Hindlimb muscle (tissue), 1 donor: ENCODE measurements at regions not wholly inside any gene's neighbourhood (a gene's known extent, or its start where the extent isn't known, plus 50 kb on each side); places are given as distances from the start of the nearest gene placed in this dataset.

Experiments
- DNase-seq: peaks from one replicate; pipeline ENCODE4 v3.0.0-alpha.2; 2013

DNA sequence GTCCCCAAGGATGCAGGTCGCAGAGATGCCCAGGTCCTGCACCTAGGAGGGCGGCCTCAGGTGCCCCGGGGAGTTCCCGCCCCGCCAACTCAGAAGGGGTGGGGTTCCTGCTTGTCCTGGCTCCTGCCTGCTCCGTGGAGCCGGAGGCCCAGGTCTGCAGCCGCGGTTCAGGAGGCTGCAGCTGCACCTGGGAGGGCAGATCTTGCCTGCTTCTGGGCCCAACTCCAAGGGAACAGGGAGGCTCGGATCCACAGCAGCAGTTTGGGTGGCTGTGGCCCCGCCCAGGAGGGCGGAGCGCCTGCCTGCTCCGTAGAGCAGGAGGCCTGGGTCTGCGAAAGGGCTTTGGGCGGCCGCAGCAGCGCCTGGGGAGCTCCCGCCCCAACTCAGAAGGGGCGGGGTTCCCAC lies 108.2 kb upstream of the EGR2 start:
- no peak for DNase-seq

DNA sequence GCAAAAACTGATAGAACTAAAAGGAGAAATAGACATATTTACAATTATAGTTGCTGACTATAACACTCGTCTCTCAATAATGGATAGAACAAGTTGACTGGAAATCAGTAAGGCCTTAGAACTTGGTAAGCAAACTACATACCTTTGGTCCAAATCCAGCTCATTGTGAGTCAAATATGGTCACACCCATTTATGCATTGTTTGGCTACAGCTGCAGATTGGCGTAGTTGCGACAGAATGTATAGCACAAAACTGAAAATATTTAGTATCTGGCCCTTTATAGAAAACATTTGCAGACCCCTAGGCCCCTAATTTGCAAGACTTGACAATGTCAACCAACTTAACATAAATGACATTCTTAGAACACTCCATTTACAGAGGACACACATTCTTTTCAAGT lies 103.6 kb upstream of the EGR2 start:
- DNase-seq: no peak

DNA sequence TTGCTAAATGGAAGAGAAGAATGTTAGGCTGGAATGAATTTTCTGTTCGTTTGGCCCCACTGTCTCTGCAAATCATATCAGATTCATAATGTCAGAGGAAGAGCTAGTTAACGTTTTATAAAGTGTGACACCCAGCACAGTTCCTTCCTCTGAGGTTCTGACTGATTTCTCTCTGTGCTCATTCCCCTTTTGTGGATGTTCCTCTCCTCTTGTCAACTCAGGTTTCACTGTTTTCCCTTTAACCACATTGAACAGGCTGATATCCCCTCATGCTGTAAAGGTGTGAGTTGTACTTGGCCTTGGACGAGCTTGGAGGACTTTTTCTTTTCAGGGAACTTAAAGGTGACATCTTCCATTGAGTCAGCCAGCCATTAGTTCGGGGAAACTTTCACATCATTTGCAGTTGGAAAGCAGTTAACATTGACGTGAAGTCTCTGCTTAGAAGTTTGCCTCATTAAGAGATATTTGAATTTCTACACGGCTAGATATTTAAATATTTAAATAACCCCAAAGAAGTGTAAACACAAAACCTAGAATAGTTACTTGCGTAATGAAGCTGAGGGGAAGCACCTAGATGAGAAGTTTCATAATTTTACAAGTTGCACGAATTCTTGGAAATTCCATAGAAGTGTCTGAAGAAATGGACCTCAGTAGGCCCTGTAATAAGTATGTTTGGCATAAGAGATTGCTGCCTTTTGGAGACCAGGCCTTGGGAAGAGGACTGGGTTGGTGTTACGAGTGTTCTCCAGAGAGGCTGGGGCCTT lies 101.5 kb upstream of the EGR2 start:
- DNase-seq: no peak

DNA sequence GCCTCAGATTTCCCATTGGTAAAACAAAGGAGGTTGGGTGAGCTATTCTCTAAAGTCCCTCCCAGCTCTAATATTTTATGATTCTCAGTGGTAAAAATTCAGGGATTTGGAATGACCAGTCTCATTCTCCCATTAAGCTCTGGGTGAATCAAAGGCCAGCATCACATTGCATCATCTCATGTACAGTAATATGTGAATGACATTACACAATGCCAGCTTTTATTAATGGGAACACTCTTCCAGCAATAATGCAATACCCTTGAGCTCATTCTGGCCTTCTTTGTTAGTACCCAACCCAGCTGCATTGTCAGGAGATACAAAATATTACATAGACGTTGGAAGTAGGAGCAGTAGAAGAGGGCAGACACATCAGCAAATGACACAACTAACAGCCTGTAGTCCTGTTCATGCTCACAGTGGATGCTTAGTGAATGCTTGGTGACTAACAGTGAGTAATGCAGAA lies 100.0 kb upstream of the EGR2 start:
- DNase-seq: no peak

DNA sequence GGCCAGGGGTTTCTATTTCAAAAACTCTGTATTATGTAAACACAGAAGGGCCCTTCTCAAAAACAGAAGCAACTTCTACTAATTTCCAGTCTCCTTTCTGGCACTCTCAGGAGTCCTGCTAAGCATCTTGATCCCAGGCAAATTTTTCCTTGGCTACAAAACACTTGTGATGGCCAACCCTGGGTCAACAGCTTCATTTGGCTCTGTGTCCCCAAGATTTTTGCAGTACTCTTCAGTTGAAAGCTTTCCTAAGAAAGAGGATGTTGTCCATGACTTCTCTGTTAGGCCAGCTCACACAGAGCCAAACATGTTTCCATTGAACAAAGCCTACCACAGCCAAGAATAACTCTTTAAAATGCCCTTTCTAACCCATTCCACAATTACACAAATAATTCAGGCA lies 99.0 kb upstream of the EGR2 start:
- DNase-seq: no peak

GRCh38 chr10:62912086-62912485 lies 95.9 kb upstream of the EGR2 start:
- no peak for DNase-seq

- no peak for DNase-seq
Observed at GRCh38 chr10:62911210-62911963, 95.2 kb upstream of the EGR2 start.

GRCh38 chr10:62907470-62908212 lies 91.5 kb upstream of the EGR2 start:
- DNase-seq: no peak

- DNase-seq: peak; percentile 45
Observed at GRCh38 chr10:62904281-62904875, 88.2 kb upstream of the EGR2 start.

DNA sequence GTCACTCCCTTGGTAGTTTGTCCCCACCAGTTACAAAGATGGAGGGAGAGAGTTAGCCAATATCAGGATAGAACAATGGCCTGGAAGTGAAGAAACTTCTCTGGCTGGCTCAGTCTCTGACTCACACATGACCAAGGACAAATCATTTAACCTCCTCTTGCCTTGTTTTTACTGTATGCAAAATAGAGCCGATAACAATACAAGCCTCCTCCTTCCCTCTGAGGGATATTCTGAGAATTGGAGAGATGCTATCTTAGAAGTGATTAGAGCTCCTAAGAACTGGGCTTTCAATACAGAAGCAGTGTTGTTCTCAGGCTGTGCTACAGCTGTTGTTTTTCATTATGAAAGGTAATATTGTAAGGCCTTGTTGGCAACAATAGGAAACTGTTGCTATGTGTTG lies 87.7 kb upstream of the EGR2 start:
- DNase-seq: no peak

DNA sequence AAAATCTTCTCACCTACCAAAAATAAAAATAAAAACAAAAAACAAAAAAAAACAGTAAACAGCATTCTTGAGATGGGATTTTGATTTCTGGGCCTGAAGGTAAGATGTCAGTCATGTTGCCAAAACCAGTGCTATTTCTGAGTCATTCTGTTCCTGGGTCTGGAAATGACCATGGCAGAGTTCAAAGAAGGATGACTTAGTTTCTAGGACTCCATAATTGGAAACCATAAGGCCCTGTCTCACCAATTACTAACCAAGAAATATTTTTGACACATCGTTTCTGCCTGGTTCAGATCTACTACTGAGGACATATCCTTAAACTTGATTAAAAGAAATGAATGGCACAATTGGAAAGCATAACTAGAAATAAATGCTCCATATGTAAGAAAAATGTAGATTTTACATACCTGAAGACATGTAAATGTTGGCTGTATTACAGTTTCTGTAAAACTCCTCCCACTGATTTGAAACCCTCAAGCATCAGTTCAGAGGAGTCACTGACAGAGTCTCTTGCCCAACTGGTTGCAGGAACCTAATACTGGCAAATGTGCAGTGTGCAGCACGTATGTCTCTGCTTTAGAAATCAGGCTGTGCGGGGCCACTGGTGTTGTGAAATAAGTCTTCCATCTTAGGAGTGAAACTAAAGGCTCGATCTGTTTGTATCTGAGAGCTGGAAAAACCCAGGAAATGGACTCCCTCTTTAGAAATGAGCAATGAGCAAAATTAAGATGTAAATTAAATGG lies 84.8 kb upstream of the EGR2 start:
- no peak for DNase-seq

DNA sequence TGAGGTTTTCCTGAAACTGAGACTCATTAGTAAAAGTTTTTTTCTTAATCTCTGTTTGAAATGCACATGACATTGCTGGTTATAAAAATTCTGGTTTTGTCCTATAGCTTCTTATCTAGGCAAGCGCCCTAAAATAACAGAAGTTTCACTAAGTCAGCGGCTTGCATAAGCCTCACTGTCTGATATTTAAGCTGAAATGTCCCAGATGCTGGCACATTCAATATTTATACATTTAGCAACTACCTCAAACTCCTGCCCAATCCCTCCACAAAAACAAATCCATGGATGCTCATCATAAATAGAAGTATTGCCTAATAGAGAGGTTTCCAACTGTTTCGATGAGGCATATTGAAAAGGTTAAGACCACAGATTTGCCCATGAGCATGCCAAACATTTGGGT lies 83.1 kb upstream of the EGR2 start:
- DNase-seq: no peak

DNA sequence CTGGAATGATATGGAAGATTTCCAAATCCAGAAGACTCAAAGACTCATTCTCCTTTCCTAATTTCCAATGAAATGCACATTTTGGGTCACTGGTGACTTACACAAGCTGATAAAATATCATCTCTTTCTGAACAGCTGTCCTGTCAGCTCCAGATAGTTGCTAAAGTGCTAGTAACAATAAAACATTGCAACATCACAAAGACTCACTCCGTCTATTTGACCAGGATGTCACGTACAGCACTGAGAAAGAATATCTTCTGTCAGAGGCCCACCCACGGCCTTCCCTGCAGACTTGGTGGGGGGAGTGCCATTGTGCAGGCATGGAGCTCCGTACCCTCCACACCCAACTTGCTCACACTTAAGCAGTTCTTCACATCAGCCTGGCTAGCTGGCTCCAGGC lies 78.9 kb upstream of the EGR2 start:
- no peak for DNase-seq

DNA sequence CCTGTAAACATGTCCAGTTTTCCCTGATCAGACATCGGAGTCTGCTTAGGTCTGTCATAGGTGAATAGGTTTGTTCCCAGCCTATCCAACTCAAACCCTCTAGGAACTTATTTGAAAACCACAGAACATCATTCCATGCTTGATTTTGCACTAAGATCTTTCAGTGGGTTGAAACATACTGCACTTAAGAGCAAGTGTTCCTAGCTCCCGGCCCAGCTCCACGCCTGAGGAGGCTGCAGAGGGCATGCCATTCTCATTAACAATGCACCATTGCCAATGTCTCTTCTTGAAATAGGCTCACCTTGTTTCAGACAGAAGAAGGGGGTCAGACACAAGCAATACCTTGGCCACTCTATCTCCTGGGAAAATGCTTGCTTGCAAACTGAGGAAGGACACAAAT lies 78.0 kb upstream of the EGR2 start:
- DNase-seq: no peak

DNA sequence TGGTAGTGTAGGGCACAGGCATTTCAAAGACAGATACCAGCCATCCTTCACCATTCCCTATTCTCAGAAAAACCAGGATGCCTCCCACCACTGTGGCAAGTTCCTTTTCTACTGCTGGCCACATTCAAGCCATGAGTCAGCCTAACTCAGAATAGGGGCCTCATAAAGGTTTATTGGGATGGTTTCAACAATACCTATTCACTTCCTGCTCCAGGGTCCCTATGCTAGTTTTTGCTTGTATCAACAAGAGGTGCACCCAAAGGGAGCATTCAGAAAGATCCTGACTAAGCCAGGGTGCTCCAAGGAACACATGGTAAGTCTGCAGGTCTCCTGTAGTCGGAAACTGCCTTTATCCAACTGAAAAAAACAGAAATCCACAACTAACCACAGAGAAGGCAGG lies 76.9 kb upstream of the EGR2 start:
- DNase-seq: no peak

DNA sequence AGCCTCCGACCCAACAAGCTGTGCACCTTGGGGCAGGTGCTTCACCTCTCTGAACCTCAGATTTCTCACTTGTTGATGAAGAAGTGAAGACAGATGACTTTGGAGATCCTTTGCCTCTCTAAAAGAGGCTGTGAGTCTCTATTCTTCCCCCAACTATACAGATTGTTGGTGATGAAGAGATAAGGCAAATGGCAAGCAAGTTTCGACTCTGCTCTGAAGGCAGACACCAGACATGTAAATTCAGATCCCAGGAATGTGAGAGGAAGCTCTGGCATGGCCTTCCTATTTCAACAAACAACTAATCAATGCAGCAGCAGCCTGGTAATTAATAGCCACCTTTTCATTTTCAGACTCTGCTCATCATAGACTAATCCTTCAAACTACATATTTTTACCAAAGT lies 74.2 kb upstream of the EGR2 start:
- DNase-seq: no peak

GRCh38 chr10:62887642-62888041 lies 71.5 kb upstream of the EGR2 start:
- DNase-seq: no peak

DNA sequence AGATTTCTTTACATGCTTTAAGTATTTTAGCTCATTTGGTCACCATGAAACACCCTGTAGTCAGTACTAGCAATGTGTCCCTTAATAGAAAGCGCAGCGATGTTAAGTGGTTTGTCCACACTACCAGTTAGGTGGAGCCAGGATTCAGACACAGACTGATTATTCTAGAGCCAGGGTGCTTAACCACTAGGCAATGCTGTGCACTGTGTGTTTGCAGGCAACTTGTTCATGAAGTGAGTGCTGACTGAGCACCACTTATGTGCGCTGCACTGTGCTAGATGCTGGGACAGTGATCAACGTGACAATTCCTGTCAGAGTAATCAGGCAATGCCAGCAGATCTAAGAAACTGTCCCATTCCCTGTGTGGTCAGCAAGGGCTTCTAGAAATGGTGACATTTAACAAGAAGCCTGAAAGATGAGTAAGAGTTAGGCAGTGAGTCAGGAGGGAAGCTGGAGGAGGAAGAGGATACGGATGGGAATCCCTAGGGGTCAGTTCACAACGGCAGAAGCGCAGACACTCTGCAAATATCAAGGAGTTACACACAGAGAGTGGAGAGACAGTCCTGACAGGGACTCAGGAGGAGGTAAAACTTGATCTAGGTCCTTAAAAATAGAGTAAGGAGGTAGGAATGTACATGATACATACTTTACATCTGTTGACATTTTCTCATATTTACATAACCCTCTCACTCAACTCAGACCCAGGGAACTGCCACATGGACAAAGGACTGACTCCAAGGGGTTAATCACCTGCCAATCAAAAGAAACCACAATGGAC lies 69.7 kb upstream of the EGR2 start:
- DNase-seq: no peak

DNA sequence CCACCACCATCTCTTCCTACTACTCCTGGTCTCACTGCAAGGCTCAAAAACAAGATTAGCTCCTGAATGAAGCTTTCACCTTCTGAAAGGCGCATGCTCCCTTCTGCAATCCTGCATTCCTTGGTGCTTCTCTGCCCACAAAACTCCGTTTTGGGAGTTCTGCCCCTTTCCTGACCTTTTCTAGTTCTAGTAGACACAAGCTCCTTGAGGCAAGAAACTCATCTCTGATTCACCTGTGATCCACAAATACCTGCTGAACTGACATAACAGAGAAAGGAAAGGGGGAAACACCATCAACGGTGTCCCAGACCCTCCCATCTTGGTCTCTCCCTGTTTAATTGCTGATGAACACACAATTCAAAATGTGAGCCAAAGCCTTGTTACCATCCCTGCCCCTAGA lies 64.0 kb upstream of the EGR2 start:
- no peak for DNase-seq

- no peak for DNase-seq
Observed at GRCh38 chr10:62873866-62874265, 57.7 kb upstream of the EGR2 start.

DNA sequence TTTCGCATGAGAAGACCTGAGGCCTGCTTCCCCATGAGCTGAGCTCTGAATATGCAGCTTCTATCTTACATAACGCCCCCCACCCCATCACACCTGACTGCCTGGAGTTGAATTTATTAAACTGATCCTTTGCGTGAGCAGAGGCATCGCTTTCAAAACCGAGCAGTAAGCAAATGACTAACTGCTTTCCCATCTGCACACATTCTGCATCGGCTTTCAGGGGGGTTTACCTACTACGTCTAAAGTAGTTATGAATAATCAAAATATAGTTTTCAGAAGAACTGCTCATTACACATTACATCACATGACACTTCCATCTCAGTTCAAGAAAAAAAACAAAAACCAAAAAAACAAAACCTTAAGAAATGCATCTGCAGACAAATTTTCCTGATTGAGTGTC lies 54.7 kb upstream of the EGR2 start:
- DNase-seq: no peak

- DNase-seq: no peak
Observed at GRCh38 chr10:62869958-62870357, 53.8 kb upstream of the EGR2 start.
